GM19372 (cell line): ENCODE measurements at regions not wholly inside any gene's neighbourhood (a gene's known extent, or its start where the extent isn't known, plus 50 kb on each side); places are given as distances from the start of the nearest gene placed in this dataset.
"Not testable (repeated sequence)": the region's sequence is repeated elsewhere in the genome, so short reads cannot be mapped to it uniquely, and the experiment has no call there.

ENCODE experiments used
- ATAC-seq: cut with Tn5 transposase; IDR thresholded peaks from one replicate; pipeline ENCODE4 v1.9.1; 2021; ENCODE audit warnings: mild to moderate bottlenecking, low read depth, moderate library complexity; ENCODE audit not compliant: unreplicated experiment

DNA sequence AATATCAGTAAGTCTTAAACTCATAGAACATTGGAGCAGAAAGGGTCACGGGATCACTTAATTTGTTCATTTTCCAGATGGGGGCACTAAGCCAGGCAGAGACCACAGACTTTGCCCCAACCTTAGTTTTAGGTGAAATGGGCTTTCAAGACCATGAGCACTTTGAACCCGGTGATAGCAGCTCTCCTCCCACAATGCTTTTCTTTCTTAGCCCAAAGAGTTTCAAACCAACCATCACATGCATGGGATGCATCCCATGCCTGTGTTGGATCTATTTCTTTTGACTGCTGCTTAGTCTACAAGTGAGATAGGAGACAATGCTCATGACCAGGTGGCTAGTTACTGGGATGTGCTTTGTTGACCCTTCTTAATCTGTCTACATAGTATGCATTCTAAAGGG, 240.6 kb downstream of the NUF2 start:
- ATAC-seq, result no peak

DNA sequence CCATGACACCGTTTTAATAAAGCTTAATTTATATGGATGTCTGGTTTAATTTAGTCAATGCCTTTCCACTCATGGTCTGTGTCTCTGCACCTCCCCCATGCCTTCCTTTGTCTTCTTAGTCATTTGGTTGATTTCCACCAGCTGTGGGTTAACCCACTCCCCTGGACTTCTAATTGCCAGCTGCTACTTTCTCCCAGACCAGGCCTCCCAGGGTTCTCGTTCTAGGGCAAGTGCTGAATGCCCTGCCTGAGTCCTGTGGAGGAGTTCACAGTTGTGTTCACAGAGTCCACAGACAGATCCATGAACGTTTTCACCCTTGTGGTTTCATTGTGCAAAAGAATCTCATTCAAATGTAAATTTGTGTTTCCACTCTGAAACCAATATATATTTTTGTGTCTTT, 243.4 kb downstream of the NUF2 start:
- no peak for ATAC-seq

DNA sequence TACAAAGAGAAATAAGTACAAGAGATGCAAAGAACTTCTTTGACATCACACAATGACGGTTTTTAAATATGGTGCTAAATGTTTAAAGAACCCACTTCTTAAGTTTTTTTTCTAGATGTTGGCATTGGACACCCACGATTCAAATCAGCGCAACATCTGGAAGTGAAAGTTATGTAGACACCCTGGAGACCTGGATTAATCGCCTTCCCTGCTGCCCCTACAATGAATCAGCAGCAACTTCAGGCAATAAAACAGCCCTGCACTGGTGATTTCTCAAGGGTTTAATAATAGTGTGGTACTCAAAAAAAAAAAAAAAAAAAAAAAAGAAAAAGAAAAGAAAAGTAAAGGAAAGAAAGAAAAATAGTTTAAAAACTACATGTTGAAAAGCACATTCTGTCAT, 248.3 kb downstream of the NUF2 start:
- no peak for ATAC-seq

DNA sequence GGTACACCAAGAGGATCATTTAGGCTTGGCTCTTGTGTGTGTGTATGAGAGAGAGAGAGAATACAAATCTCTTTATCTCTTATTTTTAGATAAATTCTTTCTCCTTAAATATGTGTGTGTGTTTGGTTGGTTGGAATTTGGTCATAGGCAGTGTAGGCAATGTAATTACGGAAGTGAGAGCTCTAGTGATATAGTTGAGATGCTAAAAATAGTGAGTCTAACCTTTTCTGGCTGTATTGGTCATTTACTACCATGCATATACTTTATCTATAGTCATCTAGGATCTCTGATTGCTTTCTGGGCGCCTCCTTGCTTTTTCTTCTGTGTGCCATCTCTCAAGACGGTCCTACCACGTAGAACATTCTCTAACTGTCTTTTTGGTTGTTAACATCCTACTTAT, 250.2 kb downstream of the NUF2 start:
- no peak for ATAC-seq

DNA sequence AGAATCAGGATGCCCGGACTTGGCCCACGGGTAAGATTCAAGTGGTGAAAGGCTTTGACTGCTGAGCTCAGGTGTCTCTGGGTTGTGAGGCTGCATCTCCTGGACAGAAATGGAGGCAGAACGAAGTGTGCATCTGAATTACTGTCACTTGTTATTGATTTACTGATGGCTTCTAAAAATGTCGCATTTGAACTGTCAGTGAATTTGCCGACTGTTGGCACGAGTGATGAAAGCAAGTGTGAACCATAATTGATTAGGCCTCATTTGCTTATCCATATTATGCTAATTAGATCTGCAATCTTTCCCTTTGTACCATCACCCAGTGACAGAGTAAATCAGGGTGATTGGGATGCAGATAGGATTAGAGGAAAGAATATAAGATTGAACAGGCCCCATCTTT, 252.4 kb downstream of the NUF2 start:
- ATAC-seq, result no peak

DNA sequence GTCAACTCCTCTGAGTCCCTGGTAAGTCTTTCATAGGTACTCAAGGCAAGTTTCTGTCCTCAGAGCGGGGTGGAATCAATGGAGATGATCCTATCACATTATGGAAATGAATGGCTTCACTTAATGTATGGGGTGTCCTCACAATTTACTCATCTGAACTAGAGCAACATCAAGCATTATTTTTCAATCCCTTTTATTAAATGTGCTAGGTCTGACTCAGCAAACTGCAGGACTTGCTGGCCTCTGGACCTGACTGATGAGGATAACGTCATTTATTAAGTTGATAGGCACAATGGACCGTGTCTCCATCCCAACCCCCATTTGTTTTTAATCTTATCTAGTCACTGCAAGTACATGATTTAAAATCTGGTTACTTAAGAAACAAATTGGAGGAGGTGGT, 259.2 kb downstream of the NUF2 start:
- no peak for ATAC-seq

DNA sequence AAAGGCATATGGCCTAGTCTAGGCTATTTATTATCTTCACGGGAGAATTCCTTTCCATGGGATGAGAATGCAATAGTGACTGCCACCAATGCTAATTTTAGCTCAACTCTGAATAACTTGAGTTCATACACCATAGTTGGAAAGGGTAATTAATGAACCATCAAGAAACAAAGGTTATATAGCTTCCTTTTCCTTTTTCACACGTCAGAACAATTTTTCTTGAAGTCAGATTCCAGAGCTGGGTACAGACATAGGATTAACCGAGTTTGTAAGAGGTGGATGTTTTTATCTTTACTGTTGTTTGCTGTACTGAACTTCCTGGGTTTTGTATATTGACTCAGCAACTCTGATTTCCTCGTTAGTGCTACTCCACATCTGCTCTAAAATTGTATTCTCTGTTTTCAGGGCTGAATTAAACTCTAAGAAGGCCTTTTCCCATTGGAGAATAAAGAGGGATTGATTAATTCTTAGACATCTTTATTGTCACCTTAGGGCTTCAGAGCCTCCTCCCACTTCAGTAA, 262.0 kb downstream of the NUF2 start:
- ATAC-seq, result no peak

DNA sequence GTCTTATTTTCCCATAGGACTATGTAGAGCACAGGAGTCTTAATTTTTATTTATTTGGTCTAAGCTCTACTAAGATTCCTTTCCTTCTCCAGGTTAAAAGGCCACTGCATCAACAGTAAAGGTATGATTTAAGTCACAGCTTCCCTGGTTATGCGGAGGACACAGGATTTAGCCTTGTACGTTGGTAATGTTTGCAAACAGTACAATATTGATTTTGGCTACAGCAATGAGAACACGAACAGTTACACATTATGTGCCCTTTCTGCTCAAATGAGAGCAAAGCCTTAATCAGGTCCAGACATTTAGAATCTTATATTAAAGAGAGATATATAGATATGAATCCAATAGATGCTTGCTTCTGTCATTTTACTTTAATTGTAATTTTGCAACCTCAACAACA, 264.0 kb downstream of the NUF2 start:
- ATAC-seq, result no peak

DNA sequence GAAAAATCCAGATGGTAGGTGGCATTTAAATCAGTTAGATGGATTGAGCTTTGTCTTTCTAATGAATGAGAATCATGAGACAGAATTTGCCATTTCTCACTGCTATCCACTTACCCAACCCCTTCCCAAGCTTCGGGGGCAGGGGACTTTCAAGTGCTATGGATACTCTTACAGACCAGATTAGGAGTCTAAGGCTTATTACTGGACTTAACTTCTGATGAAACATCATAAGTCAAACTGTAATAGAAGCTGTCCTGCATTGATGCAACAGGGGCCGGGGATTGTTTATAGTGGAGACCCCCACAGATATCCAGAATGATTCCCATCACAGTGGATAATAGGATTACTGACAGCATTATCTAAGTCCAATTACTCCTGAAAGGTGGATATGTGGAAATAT, 267.0 kb downstream of the NUF2 start:
- ATAC-seq, result no peak

DNA sequence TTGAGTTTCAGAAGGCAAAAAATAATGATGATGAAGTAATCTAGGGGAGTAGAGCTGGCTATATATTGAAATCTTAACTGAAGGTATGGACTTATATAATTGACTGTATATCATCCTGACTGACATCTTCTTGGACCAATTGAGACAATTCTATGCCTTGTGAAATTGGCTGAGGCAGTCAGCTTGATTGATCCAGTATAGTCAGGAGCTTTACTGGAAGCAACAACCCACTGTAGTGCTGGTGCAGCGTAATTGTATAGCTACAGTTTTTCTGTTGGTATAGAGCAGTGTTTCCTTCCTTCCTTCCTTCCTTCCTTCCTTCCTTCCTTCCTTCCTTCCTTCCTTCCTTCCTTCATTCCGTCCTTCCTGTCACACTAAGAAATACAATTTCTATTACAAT, 268.0 kb downstream of the NUF2 start:
- no peak for ATAC-seq

DNA sequence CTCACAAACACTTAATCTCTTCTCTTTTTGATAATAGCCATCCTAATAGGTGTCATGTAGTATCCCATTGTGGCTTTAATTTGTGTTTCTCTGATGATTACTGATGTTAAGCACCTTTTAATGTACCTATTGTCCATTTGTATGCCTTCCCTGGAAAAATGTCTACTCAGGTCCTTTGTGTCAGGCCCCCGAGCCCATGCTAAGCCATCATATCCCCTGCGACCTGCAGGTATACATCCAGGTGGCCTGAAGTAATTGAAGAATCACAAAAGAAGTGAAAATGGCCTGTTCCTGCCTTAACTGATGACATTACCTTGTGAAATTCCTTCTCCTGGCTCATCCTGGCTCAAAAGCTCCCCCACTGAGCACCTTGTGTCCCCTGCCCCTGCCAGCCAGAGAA, 269.4 kb downstream of the NUF2 start:
- not testable (repeated sequence) for ATAC-seq

DNA sequence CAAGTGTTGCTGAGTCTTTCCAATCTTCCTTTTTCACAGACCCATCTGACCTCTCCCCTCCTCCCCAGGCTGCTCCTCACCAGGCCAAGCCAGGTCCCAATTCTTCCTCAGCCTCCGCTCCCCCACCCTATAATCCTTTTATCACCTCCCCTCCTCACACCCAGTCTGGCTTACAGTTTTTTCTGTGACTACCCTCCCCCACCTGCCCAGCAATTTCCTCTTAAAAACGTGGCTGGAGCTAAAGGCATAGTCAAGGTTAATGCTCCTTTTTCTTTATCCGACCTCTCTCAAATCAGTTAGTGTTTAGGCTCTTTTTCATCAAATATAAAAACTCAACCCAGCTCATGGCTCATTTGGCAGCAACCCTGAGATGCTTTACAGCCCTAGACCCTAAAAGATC, 270.9 kb downstream of the NUF2 start:
- ATAC-seq, result not testable (repeated sequence)

DNA sequence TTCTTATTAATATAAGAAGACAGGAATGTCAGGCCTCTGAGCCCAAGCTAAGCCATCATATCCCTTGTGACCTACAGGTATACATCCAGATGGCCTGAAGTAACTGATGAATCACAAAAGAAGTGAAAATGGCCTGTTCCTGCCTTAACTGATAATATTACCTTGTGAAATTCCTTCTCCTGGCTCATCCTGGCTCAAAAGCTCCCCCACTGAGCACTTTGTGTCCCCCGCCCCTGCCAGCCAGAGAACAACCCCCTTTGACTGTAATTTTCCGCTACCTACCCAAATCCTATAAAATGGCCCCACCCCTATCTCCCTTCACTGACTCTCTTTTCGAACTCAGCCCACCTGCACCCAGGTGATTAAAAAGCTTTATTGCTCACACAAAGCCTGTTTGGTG, 274.4 kb downstream of the NUF2 start:
- ATAC-seq, result not testable (repeated sequence)

DNA sequence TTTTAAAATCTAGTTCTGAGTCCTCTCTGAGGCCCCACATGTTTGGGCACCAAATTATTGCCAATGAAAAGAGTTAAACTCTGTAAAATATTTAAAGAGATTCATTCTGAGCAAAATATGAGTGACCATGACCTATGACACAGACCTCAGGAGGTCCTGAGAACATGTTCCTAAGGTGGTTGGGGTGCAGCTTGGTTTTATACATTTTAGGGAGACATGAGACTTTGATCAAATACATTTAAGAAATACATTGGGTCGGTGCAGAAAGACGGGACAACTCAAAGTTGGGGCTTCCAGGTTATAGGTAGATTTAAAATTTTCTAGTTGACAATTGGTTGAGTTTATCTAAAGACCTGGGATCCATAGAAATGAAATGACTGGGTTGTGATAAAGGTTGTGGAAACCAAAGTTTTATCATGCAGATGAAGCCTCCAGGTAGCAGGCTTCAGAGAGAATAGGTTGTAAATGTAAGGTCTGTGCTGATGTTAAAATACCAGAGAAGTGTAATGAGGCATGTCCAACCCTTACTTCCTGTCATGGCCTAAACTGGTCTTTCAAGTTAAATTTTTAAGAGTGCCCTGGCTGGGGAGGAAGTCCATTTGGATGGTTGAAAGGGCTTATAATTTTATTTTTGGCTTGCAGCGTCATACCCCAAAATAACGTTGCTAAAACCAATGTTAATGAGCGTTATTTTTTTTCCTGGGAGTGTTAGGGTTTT, 274.9 kb downstream of the NUF2 start:
- no peak for ATAC-seq

DNA sequence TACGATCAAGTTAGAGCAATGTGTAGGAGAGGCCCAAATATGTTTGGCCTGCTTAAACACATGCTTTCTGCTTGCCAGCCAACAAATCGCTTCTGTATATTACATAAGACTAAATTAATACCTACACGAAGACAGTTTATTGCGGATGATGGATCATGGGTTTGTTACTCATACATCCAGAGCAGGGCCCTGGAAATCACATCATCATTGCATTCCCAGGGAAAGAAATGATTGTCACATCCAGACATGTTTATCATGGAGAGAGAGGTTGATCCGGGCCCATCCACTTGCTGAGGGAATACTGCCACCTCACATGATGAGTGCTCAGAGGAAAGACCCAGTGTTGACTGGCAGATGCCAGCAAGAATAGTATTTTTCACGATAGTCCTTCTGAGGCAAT, 282.6 kb downstream of the NUF2 start:
- ATAC-seq, result no peak

DNA sequence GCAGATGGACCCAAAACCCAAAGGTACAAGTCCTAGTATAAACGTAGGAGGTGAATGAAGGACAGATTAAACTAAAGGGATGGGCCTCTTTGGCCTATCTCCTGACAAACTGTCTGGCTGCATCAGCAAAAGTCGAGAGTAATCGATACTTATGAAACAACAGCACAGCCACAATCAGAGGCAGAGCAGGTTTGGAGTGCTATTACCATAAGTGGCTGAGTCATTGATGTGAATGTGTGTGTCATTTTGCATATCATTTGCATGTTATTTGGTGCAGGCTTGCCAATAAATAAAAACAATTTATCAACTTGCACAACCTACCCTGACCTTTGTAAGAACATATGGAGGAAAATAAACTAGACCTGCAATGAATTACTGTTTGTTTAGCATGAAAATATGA, 283.1 kb downstream of the NUF2 start:
- no peak for ATAC-seq

DNA sequence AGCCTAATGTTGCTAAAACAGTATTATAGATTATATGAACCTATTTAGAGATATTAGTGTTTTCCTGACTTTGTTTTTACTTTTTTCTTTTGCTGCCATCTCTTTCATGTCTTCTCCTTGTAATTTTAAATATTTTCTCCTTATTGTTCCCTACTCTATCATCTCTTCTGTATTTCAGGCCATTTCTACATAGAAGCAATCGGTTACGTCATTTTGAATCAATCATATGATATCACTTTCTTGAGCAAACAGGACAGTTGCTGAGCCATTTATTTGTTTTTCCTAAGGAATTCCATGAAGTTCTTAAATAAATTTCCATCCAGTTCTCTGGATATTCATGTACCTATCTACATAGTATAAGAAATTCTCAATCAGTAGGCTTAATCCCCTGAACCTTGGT, 287.2 kb downstream of the NUF2 start:
- no peak for ATAC-seq

DNA sequence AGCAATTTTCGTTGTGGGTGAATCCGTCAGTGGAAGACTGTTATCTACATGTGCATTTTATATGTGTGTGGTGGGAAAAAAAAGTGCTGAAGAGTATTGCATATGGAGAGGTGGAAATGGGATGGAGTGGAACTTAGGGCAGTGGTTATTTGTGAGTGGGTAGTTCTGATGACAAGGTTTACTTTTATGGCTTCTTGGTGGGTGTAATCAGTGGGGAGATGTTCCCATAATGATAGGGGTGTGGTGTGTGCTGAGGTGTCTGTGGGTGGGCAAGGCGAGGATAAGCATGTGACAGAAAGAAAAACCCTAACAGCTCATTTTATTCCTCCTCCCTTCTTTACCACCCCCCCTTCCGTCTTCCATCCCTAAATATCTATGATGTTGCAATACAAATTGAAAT, 288.1 kb downstream of the NUF2 start:
- ATAC-seq, result no peak

DNA sequence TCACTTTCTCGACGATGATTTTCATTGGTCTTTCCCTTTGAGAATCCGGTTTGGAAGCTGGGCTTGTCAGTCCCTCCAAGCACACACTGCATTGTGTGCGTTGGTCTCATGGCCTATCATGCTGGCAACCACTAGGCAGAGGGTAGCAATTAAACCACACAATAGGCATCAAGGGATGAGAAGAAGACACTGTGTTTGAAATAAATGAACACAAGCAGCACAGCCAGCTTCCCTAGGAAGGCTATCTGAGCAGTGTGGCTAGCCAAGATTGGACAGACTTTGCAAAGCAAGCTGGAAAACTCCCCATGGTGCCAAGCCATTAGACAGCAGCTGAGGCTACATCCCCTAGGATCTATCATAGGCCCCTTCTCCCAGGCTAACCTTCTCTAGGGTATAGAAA, 288.7 kb downstream of the NUF2 start:
- ATAC-seq, result no peak

DNA sequence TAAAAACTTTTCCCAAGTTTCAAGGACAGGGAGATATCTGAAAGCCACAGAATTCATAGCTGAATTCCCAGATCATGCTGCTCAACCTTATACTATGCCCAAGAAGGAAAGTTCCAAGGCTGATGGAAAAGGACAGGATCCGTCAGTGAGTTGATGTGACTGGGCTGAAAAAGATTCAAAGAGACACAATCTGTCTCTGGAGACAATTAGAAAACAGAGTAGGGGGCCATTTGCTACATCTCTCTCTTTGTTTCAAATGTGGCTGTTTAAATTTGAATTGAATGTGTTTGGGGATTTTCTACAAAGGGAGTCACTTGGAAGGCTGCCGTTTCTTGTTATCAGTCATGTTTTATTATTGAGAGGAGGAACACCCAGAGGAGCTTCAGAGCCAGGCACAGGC, 292.6 kb downstream of the NUF2 start:
- no peak for ATAC-seq

DNA sequence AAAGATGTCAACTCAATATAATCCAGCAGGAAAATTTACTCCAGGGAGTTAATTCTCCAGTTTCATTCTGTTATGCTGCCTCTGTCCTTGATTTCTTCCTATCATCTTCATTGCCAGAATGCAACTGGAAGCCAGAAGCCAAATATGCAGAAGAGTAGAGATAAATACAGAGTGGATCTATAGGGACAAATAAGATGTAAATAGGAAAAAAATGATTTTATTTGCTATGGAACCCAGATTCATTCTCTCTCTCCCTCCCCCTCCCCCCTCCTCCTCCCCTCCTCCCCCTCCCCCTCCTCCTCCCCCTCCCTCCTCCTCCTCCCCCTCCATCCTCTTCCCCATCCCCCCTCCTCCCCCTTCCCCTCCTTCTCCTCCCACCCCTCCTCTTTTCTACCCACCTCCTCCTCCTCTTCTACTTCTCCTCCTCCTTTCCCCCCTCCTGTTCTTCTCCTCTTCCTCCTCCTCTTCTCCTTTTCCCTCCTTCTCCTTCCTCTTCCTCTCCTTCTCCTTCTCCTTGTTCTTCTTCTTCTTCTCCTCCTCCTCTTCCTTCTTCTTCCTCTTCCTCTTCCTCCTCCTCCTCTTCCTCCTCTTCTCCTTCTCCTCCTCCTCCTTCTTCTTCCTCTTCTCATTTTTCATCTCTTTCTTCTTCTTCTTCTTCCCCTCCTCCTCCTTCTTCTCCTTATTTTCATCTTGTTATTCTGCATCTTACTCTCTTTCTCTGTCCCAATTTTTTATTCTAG, 306.4 kb downstream of the NUF2 start:
- no peak for ATAC-seq

DNA sequence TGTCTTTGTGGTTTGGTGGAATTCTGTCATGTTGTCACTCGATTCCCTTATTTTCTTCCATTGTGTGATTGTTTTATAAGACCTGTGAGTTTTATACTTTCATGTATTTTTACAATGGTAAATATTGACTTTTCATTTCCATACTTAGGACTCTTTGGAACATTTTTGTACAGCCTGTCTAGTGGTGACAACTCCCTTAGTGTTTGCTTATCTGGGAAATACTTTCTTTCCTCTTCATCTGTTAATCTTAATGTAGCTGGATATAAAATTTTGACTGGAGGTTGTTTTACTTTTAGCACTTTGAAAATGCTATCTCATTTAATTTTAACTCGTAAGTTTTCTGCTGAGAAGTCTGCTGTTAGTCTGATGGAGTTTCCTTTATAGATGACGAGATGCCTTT, 310.5 kb downstream of the NUF2 start:
- no peak for ATAC-seq
